Neural progenitor cell (in vitro differentiated cells): ENCODE measurements at regions not wholly inside any gene's neighbourhood (a gene's known extent, or its start where the extent isn't known, plus 50 kb on each side); places are given as distances from the start of the nearest gene placed in this dataset.

Source experiments
- DNase-seq: peaks from one replicate; pipeline ENCODE4 v3.0.0-alpha.2; 2016; ENCODE audit warnings: low spot score
- H2AFZ ChIP-seq: fragments of 200-600 bp; sonication (generic); replicated peaks from 2 replicates; pipeline ENCODE4 v1.6.1; 2016; ENCODE audit warnings: antibody characterized with exemption
- H3F3A ChIP-seq: fragments of 200-600 bp; sonication (generic); 2 replicates; pipeline ENCODE4 v1.6.1; 2016; ENCODE audit warnings: antibody characterized with exemption, low read depth
- H3K27ac ChIP-seq: fragments of 200-600 bp; sonication (generic); 2 replicates; pipeline ENCODE4 v1.5.1; 2016; ENCODE audit warnings: mild to moderate bottlenecking
- H3K27me3 ChIP-seq: fragments of 200-600 bp; sonication (generic); 2 replicates; pipeline ENCODE4 v1.6.1; 2016; ENCODE audit warnings: mild to moderate bottlenecking, moderate library complexity
- H3K36me3 ChIP-seq: fragments of 200-600 bp; sonication (generic); 2 replicates; pipeline ENCODE4 v1.5.1; 2016
- H3K4me1 ChIP-seq: fragments of 200-600 bp; sonication (generic); 2 replicates; pipeline ENCODE4 v1.6.1; 2016; ENCODE audit warnings: mixed run types
- H3K4me2 ChIP-seq: fragments of 200-600 bp; sonication (generic); 2 replicates; pipeline ENCODE4 v1.6.1; 2016
- H3K4me3 ChIP-seq: fragments of 200-600 bp; sonication (generic); 2 replicates; pipeline ENCODE4 v1.5.1; 2016
- H3K79me2 ChIP-seq: fragments of 200-600 bp; sonication (generic); 2 replicates; pipeline ENCODE4 v1.6.1; 2016; ENCODE audit warnings: low read depth
- H3K9ac ChIP-seq: fragments of 200-600 bp; sonication (generic); 2 replicates; pipeline ENCODE4 v1.6.1; 2016
- H3K9me3 ChIP-seq: fragments of 200-600 bp; sonication (generic); 2 replicates; pipeline ENCODE4 v1.5.1; 2016; ENCODE audit warnings: low read depth
- H4K20me1 ChIP-seq: fragments of 200-600 bp; sonication (generic); 2 replicates; pipeline ENCODE4 v1.6.1; 2016; ENCODE audit warnings: low read depth
- H3K27ac Mint-ChIP-seq: 3 replicates; pipeline ENCODE4 v1.8.0; 2021; ENCODE audit warnings: mixed read lengths
- H3K27me3 Mint-ChIP-seq: 2 replicates; pipeline ENCODE4 v1.8.0; 2022; ENCODE audit warnings: low read depth, mild to moderate bottlenecking, inconsistent platforms, moderate library complexity, mixed read lengths; ENCODE audit not compliant: insufficient read depth
- H3K36me3 Mint-ChIP-seq: 3 replicates; pipeline ENCODE4 v1.8.0; 2021; ENCODE audit warnings: mixed read lengths
- H3K4me1 Mint-ChIP-seq: 3 replicates; pipeline ENCODE4 v1.8.0; 2021; ENCODE audit warnings: mixed read lengths
- H3K4me3 Mint-ChIP-seq: 3 replicates; pipeline ENCODE4 v1.8.0; 2021; ENCODE audit warnings: mild to moderate bottlenecking, moderate library complexity, mixed read lengths
- H3K9me3 Mint-ChIP-seq: 3 replicates; pipeline ENCODE4 v1.8.0; 2020; ENCODE audit warnings: mixed read lengths
- CTCF ChIP-seq: fragments of 200-600 bp; sonication (generic); IDR thresholded peaks from 2 replicates; pipeline ENCODE4 v1.5.1; 2017; ENCODE audit warnings: antibody characterized with exemption, mild to moderate bottlenecking
- EZH2 ChIP-seq: fragments of 200-600 bp; sonication (generic); IDR thresholded peaks from 2 replicates; pipeline ENCODE4 v1.6.1; 2017; ENCODE audit warnings: antibody characterized with exemption, mild to moderate bottlenecking, moderate library complexity
- EZH2phosphoT487 ChIP-seq: fragments of 200-600 bp; sonication (generic); IDR thresholded peaks from 2 replicates; pipeline ENCODE4 v1.6.1; 2017; ENCODE audit warnings: antibody characterized with exemption

DNA sequence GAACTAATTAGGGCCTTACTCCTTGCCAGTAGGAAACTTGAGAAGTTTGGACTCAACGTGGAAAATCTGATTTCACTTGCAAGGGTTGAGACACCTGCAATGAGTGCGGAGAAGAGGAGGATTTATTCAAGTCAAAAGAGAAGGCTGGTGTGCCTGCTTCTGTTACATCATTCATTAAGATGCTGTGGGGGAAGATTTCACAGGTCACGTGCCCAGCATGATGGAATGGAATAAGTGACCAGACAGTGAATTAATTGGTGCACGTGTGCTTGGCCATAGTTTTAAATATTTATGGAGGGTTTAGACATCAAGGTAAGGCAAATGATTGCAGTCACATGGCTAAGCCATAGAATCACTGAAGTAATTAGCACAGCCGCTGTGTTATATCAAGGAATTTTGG, 155.0 kb downstream of the C7orf25 start:
- H3K36me3 Mint-ChIP-seq: peaks cover 5% of the 10 kb centered on the region
- H4K20me1 ChIP-seq: no peaks in the 10 kb centered on the region
- peaks cover 3% of the 10 kb centered on the region for H3K27me3 Mint-ChIP-seq
- no peak for TF ChIP-seq EZH2phosphoT487
- TF ChIP-seq EZH2: no peak
- no peak for TF ChIP-seq CTCF
- no peak overlapping the region for H3K27ac Mint-ChIP-seq
- H3K4me1 Mint-ChIP-seq: peaks cover 25% of the 10 kb centered on the region
- H3K9ac ChIP-seq: no peak overlapping the region
- no peak overlapping the region for H3K4me3 Mint-ChIP-seq
- H3K79me2 ChIP-seq: no peaks in the 10 kb centered on the region
- H3K27ac ChIP-seq: no peak overlapping the region
- H2AFZ ChIP-seq: no peak overlapping the region
- H3K4me2 ChIP-seq: no peak overlapping the region
- H3K36me3 ChIP-seq: no peaks in the 10 kb centered on the region
- DNase-seq: no peak
- no peak overlapping the region for H3K4me3 ChIP-seq
- H3F3A ChIP-seq: peaks cover 8% of the 10 kb centered on the region
- no peaks in the 10 kb centered on the region for H3K27me3 ChIP-seq
- peaks cover 17% of the 10 kb centered on the region for H3K4me1 ChIP-seq
- H3K9me3 ChIP-seq: no peaks in the 10 kb centered on the region
- H3K9me3 Mint-ChIP-seq: peaks cover 8% of the 10 kb centered on the region

DNA sequence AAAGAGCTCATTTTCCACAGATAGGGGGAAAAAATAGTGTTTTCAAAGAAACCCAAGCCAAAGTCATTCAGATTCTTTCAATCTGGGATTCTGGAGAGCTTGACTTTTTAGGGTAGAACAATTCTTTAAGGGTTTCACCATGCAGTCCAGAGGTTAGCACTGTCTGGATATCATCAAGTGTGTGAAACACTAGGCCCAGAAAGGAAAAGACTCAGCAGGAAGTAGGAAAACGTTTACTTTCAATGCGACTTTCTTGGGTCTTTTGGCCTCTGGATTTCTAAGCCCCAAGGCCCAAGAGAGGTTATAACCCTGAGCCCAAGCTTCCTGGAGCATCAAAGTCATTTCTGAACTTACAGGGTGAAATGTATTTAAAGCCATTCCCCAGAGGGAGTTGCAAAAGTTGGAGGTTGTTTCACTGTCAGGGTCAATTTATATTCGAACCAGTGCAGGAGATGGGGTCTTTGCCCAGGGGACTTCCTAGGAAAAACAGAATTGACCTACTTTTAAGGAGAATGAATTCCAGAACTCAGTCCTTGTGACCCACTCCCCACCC, 158.0 kb downstream of the C7orf25 start:
- H3K36me3 Mint-ChIP-seq: peaks cover 10% of the 10 kb centered on the region
- peaks cover 29% of the 10 kb centered on the region for H3K4me1 Mint-ChIP-seq
- H3K27me3 Mint-ChIP-seq: peaks cover 3% of the 10 kb centered on the region
- peaks cover 8% of the 10 kb centered on the region for H3F3A ChIP-seq
- H3K9me3 ChIP-seq: no peaks in the 10 kb centered on the region
- H3K4me3 ChIP-seq: no peak overlapping the region
- no peak overlapping the region for H3K4me3 Mint-ChIP-seq
- TF ChIP-seq EZH2phosphoT487 (no peak), CTCF (no peak), EZH2 (no peak)
- no peak overlapping the region for H2AFZ ChIP-seq
- no peaks in the 10 kb centered on the region for H3K27me3 ChIP-seq
- no peaks in the 10 kb centered on the region for H3K79me2 ChIP-seq
- H3K9ac ChIP-seq: no peak overlapping the region
- peaks cover 15% of the 10 kb centered on the region for H3K9me3 Mint-ChIP-seq
- no peak overlapping the region for H3K27ac ChIP-seq
- no peaks in the 10 kb centered on the region for H4K20me1 ChIP-seq
- DNase-seq: no peak
- no peak overlapping the region for H3K27ac Mint-ChIP-seq
- H3K36me3 ChIP-seq: no peaks in the 10 kb centered on the region
- no peak overlapping the region for H3K4me2 ChIP-seq
- H3K4me1 ChIP-seq: peaks cover 17% of the 10 kb centered on the region

- Mint-ChIP-seq H3K9me3 (peaks cover 12% of the 10 kb centered on the region), H3K27me3 (peaks cover 3% of the 10 kb centered on the region), H3K4me1 (peaks cover 29% of the 10 kb centered on the region), H3K27ac (peak overlapping the region; percentile 58), H3K4me3 (no peak overlapping the region), H3K36me3 (peaks cover 10% of the 10 kb centered on the region)
- H3F3A ChIP-seq: peaks cover 8% of the 10 kb centered on the region
- H3K4me1 ChIP-seq: peaks cover 17% of the 10 kb centered on the region
- no peaks in the 10 kb centered on the region for H4K20me1 ChIP-seq
- H3K27ac ChIP-seq: no peak overlapping the region
- no peak for DNase-seq
- no peaks in the 10 kb centered on the region for H3K9me3 ChIP-seq
- no peaks in the 10 kb centered on the region for H3K36me3 ChIP-seq
- no peak overlapping the region for H3K4me2 ChIP-seq
- H3K27me3 ChIP-seq: no peaks in the 10 kb centered on the region
- H3K9ac ChIP-seq: no peak overlapping the region
- no peak overlapping the region for H3K4me3 ChIP-seq
- no peak overlapping the region for H2AFZ ChIP-seq
- H3K79me2 ChIP-seq: no peaks in the 10 kb centered on the region
- TF ChIP-seq EZH2 (no peak), CTCF (no peak), EZH2phosphoT487 (no peak)
Measured at GRCh38 chr7:42753367-42753766, 158.5 kb downstream of the C7orf25 start.
